ENCODE measurements at regions not wholly inside any gene's neighbourhood (a gene's known extent, or its start where the extent isn't known, plus 50 kb on each side); places are given as distances from the start of the nearest gene placed in this dataset.

DNA sequence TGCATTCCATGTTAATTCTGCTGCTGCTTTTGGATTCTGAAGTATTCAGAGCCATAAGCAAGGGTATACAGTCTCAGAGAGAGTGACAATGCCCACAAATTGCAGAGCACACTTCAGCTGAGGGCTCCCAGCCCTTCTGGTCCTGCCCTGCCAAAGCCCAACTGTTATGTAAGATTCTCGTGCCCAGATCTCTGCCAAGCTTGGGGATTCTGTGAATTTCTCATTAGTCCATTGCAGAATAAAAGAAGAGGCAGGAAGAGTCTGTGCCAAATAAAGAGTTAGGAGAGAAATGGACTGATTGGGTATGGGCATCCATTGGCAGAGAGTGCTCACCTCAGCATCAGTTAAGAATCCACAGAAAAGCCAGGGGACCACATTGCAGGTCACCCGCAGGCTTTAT, 112.0 kb upstream of the PNPT1 start:
- TF ChIP-seq, protein P1, sequence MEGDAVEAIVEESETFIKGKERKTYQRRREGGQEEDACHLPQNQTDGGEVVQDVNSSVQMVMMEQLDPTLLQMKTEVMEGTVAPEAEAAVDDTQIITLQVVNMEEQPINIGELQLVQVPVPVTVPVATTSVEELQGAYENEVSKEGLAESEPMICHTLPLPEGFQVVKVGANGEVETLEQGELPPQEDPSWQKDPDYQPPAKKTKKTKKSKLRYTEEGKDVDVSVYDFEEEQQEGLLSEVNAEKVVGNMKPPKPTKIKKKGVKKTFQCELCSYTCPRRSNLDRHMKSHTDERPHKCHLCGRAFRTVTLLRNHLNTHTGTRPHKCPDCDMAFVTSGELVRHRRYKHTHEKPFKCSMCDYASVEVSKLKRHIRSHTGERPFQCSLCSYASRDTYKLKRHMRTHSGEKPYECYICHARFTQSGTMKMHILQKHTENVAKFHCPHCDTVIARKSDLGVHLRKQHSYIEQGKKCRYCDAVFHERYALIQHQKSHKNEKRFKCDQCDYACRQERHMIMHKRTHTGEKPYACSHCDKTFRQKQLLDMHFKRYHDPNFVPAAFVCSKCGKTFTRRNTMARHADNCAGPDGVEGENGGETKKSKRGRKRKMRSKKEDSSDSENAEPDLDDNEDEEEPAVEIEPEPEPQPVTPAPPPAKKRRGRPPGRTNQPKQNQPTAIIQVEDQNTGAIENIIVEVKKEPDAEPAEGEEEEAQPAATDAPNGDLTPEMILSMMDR (IDR thresholded peaks at IDR 0.05; ENCODE audit: extremely low read depth in 1 of 2, insufficient read depth in 1 of 2, low read depth in 1 of 2, low read length in 2 of 2) = no peak
- TF ChIP-seq POLR2AphosphoS5 (IDR thresholded peaks at IDR 0.05; ENCODE audit: insufficient read depth, low read depth, low read length) = no peak
- TF ChIP-seq POLR2A (IDR thresholded peaks at IDR 0.05; ENCODE audit: low read depth, low read length) = no peak
- TF ChIP-seq, protein P2, sequence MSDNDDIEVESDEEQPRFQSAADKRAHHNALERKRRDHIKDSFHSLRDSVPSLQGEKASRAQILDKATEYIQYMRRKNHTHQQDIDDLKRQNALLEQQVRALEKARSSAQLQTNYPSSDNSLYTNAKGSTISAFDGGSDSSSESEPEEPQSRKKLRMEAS (IDR thresholded peaks at IDR 0.05; ENCODE audit: insufficient read depth, insufficient read length) = no peak
- no peak for TF ChIP-seq MYC (IDR thresholded peaks at IDR 0.05; ENCODE audit: low read depth, low read length)
- TF ChIP-seq GATA2 (IDR thresholded peaks at IDR 0.05; ENCODE audit: insufficient read depth, insufficient read length, low read depth, low read length) = no peak
- TF ChIP-seq JUN (IDR thresholded peaks at IDR 0.05; ENCODE audit: borderline replicate concordance, insufficient read depth, insufficient read length, low read depth) = no peak
- TF ChIP-seq EZH2 (IDR thresholded peaks at IDR 0.05; ENCODE audit: borderline replicate concordance, low read depth, low read length, severe bottlenecking) = no peak
- no peak for TF ChIP-seq FOS (IDR thresholded peaks at IDR 0.05; ENCODE audit: borderline replicate concordance, insufficient read depth, low read length)
